ENCODE measurements at regions not wholly inside any gene's neighbourhood (a gene's known extent, or its start where the extent isn't known, plus 50 kb on each side); places are given as distances from the start of the nearest gene placed in this dataset.

GRCh38 chr5:82622711-82623514 is 344.8 kb upstream of the RPS23 start (continued):
- TF ChIP-seq SCMH1 (CRISPR knock-in tag; IDR thresholded peaks at IDR 0.05; ENCODE audit: borderline replicate concordance) = no peak
- TF ChIP-seq ZNF343 (CRISPR knock-in tag; IDR thresholded peaks at IDR 0.05) = 0 out of 2 replicates have a peak, but pooled peaks have one; percentile 42
- TF ChIP-seq, protein P1, sequence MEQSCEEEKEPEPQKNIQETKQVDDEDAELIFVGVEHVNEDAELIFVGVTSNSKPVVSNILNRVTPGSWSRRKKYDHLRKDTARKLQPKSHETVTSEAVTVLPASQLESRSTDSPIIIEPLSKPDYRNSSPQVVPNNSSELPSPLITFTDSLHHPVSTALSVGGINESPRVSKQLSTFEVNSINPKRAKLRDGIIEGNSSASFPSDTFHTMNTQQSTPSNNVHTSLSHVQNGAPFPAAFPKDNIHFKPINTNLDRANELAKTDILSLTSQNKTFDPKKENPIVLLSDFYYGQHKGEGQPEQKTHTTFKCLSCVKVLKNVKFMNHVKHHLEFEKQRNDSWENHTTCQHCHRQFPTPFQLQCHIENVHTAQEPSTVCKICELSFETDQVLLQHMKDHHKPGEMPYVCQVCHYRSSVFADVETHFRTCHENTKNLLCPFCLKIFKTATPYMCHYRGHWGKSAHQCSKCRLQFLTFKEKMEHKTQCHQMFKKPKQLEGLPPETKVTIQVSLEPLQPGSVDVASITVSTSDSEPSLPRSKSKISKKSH (CRISPR knock-in tag; IDR thresholded peaks at IDR 0.05; ENCODE audit: borderline replicate concordance) = no peak
- TF ChIP-seq, protein P2, sequence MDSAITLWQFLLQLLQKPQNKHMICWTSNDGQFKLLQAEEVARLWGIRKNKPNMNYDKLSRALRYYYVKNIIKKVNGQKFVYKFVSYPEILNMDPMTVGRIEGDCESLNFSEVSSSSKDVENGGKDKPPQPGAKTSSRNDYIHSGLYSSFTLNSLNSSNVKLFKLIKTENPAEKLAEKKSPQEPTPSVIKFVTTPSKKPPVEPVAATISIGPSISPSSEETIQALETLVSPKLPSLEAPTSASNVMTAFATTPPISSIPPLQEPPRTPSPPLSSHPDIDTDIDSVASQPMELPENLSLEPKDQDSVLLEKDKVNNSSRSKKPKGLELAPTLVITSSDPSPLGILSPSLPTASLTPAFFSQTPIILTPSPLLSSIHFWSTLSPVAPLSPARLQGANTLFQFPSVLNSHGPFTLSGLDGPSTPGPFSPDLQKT (CRISPR knock-in tag; IDR thresholded peaks at IDR 0.05; ENCODE audit: borderline replicate concordance) = no peak
- TF ChIP-seq ZNF350 (CRISPR knock-in tag; IDR thresholded peaks at IDR 0.05; ENCODE audit: borderline replicate concordance, low read depth) = 0 out of 2 replicates have a peak, but pooled peaks have one; percentile 26
- no peak for TF ChIP-seq KDM1A (CRISPR knock-in tag; IDR thresholded peaks at IDR 0.05)
- TF ChIP-seq RFXANK (CRISPR knock-in tag; IDR thresholded peaks at IDR 0.05) = no peak
- no peak for TF ChIP-seq RORA (CRISPR knock-in tag; IDR thresholded peaks at IDR 0.05)
- TF ChIP-seq SP5 (CRISPR knock-in tag; IDR thresholded peaks at IDR 0.05; ENCODE audit: borderline replicate concordance, low read depth) = no peak; the same call in 1 of the 2 replicates
- TF ChIP-seq NCOR1 (IDR thresholded peaks at IDR 0.05; ENCODE audit: borderline replicate concordance, low read length) = 0 out of 2 replicates have a peak, but pooled peaks have one; percentile 54
- no peak for TF ChIP-seq SMAD3 (CRISPR knock-in tag; IDR thresholded peaks at IDR 0.05)
- peak; percentile 14; the same call in 1 of the 2 replicates for TF ChIP-seq RCOR2 (CRISPR knock-in tag; IDR thresholded peaks at IDR 0.05)
- TF ChIP-seq RARA (CRISPR knock-in tag; IDR thresholded peaks at IDR 0.05) = peak; percentile 66
- no peak for TF ChIP-seq ZNF687 (CRISPR knock-in tag; IDR thresholded peaks at IDR 0.05)
- TF ChIP-seq MYC (CRISPR knock-in tag; IDR thresholded peaks at IDR 0.05; ENCODE audit: borderline replicate concordance) = no peak
- no peak for TF ChIP-seq ZNF776 (CRISPR knock-in tag; IDR thresholded peaks at IDR 0.05)
- TF ChIP-seq ZNF720 (CRISPR knock-in tag; IDR thresholded peaks at IDR 0.05) = no peak
- TF ChIP-seq ZZZ3 (CRISPR knock-in tag; IDR thresholded peaks at IDR 0.05; ENCODE audit: borderline replicate concordance) = no peak
- TF ChIP-seq SNAPC5 (CRISPR knock-in tag; IDR thresholded peaks at IDR 0.05; ENCODE audit: borderline replicate concordance) = no peak
- TF ChIP-seq EP300 (IDR thresholded peaks at IDR 0.05; ENCODE audit: low read depth in 2 of 2, low read length in 2 of 2) = peak in 1 of 2 experiments; percentile 66; a peak in 2 of 4 replicates
- TF ChIP-seq EP300 (CRISPR knock-in tag; IDR thresholded peaks at IDR 0.05; ENCODE audit: borderline replicate concordance) = 0 out of 2 replicates have a peak, but pooled peaks have one; percentile 14
- 0 out of 2 replicates have a peak, but pooled peaks have one; percentile 30 for TF ChIP-seq ZFP1 (CRISPR knock-in tag; IDR thresholded peaks at IDR 0.05)

All from HepG2 (cell line).